ENCODE measurements at regions not wholly inside any gene's neighbourhood (a gene's known extent, or its start where the extent isn't known, plus 50 kb on each side); places are given as distances from the start of the nearest gene placed in this dataset.

GRCh38 chr7:109986701-109987100 lies 1104.2 kb upstream of the LRRN3 start:
- Mint-ChIP-seq H3K36me3 (no peaks in the 10 kb centered on the region), H3K27me3 (ENCODE audit: insufficient read depth, low read depth) (no peaks in the 10 kb centered on the region), H3K9me3 (peaks cover 5% of the 10 kb centered on the region), H3K4me1 (peaks cover 7% of the 10 kb centered on the region), H3K27ac (no peak overlapping the region), H3K4me3 (no peak overlapping the region)
- TF ChIP-seq EZH2phosphoT487 (IDR thresholded peaks at IDR 0.05) (no peak), CTCF (IDR thresholded peaks at IDR 0.05) (no peak), EZH2 (IDR thresholded peaks at IDR 0.05) (no peak)
- no peak for DNase-seq (ENCODE audit: low spot score)
- Histone ChIP-seq H3K36me3 (no peaks in the 10 kb centered on the region), H3K4me1 (no peaks in the 10 kb centered on the region), H4K20me1 (ENCODE audit: low read depth) (no peaks in the 10 kb centered on the region), H3K9ac (no peak overlapping the region), H3K27me3 (no peaks in the 10 kb centered on the region), H3K9me3 (ENCODE audit: low read depth) (peaks cover 4% of the 10 kb centered on the region), H2AFZ (replicated peaks) (no peak overlapping the region), H3K27ac (no peak overlapping the region), H3K79me2 (ENCODE audit: low read depth) (no peaks in the 10 kb centered on the region), H3F3A (ENCODE audit: low read depth) (no peaks in the 10 kb centered on the region), H3K4me2 (no peak overlapping the region), H3K4me3 (no peak overlapping the region)

- H3K36me3 Mint-ChIP-seq, result no peaks in the 10 kb centered on the region
- Histone ChIP-seq H3K4me1 (no peaks in the 10 kb centered on the region), H4K20me1 (ENCODE audit: low read depth) (no peaks in the 10 kb centered on the region), H3K9ac (no peak overlapping the region), H3K4me3 (no peak overlapping the region), H3F3A (ENCODE audit: low read depth) (no peaks in the 10 kb centered on the region), H3K9me3 (ENCODE audit: low read depth) (no peaks in the 10 kb centered on the region), H3K27me3 (no peaks in the 10 kb centered on the region), H3K27ac (no peak overlapping the region), H2AFZ (replicated peaks) (no peak overlapping the region), H3K36me3 (no peaks in the 10 kb centered on the region), H3K79me2 (ENCODE audit: low read depth) (no peaks in the 10 kb centered on the region), H3K4me2 (no peak overlapping the region)
- no peaks in the 10 kb centered on the region for H3K9me3 Mint-ChIP-seq
- TF ChIP-seq EZH2 (IDR thresholded peaks at IDR 0.05) (no peak), EZH2phosphoT487 (IDR thresholded peaks at IDR 0.05) (no peak), CTCF (IDR thresholded peaks at IDR 0.05) (no peak)
- no peaks in the 10 kb centered on the region for H3K27me3 Mint-ChIP-seq (ENCODE audit: insufficient read depth, low read depth)
- no peaks in the 10 kb centered on the region for H3K4me1 Mint-ChIP-seq
- no peak overlapping the region for H3K4me3 Mint-ChIP-seq
- no peak overlapping the region for H3K27ac Mint-ChIP-seq
- no peak for DNase-seq (ENCODE audit: low spot score)
Measured at GRCh38 chr7:109996411-109996810, 1094.5 kb upstream of the LRRN3 start.

GRCh38 chr7:109996927-109997326 lies 1094.0 kb upstream of the LRRN3 start:
- Mint-ChIP-seq H3K36me3 (no peaks in the 10 kb centered on the region), H3K27ac (no peak overlapping the region)
- H3K27ac ChIP-seq, result no peak overlapping the region

More at GRCh38 chr7:109996927-109997326, 1094.0 kb upstream of the LRRN3 start:
- no peaks in the 10 kb centered on the region for H3K79me2 ChIP-seq (ENCODE audit: low read depth)
- no peaks in the 10 kb centered on the region for H4K20me1 ChIP-seq (ENCODE audit: low read depth)
- no peaks in the 10 kb centered on the region for H3F3A ChIP-seq (ENCODE audit: low read depth)
- Mint-ChIP-seq H3K9me3 (no peaks in the 10 kb centered on the region), H3K4me3 (no peak overlapping the region), H3K27me3 (ENCODE audit: insufficient read depth, low read depth) (no peaks in the 10 kb centered on the region), H3K4me1 (no peaks in the 10 kb centered on the region)
- no peaks in the 10 kb centered on the region for H3K9me3 ChIP-seq (ENCODE audit: low read depth)
- H2AFZ ChIP-seq (replicated peaks), result no peak overlapping the region
- H3K4me3 ChIP-seq, result no peak overlapping the region
- no peak overlapping the region for H3K4me2 ChIP-seq
- no peak for DNase-seq (ENCODE audit: low spot score)
- TF ChIP-seq EZH2 (IDR thresholded peaks at IDR 0.05) (no peak), CTCF (IDR thresholded peaks at IDR 0.05) (no peak), EZH2phosphoT487 (IDR thresholded peaks at IDR 0.05) (no peak)
- H3K27me3 ChIP-seq, result no peaks in the 10 kb centered on the region
- no peak overlapping the region for H3K9ac ChIP-seq
- no peaks in the 10 kb centered on the region for H3K36me3 ChIP-seq
- no peaks in the 10 kb centered on the region for H3K4me1 ChIP-seq

Measured in neural progenitor cell (in vitro differentiated cells).